Skeletal muscle satellite cell (primary cell): ENCODE measurements at regions not wholly inside any gene's neighbourhood (a gene's known extent, or its start where the extent isn't known, plus 50 kb on each side); places are given as distances from the start of the nearest gene placed in this dataset.

Source experiments
- H3K27me3 ChIP-seq: 2 replicates; pipeline ENCODE4 v1.7.0; 2013; ENCODE audit warnings: low read length; ENCODE audit not compliant: control insufficient read depth, insufficient read depth
- H3K36me3 ChIP-seq: 2 replicates; pipeline ENCODE4 v1.7.0; 2013; ENCODE audit warnings: mild to moderate bottlenecking, control low read depth, low read length; ENCODE audit not compliant: insufficient read depth
- H3K4me1 ChIP-seq: 2 replicates; pipeline ENCODE4 v1.7.0; 2013; ENCODE audit warnings: low read length; ENCODE audit not compliant: control insufficient read depth, insufficient read depth
- H3K4me2 ChIP-seq: 2 replicates; pipeline ENCODE4 v1.7.0; 2013; ENCODE audit warnings: mild to moderate bottlenecking, low read length
- H3K4me3 ChIP-seq: 2 replicates; pipeline ENCODE4 v1.7.0; 2013; ENCODE audit warnings: low read length
- H3K9ac ChIP-seq: 2 replicates; pipeline ENCODE4 v1.7.0; 2013; ENCODE audit warnings: mild to moderate bottlenecking, low read depth, low read length, moderate library complexity
- H3K9me3 ChIP-seq: replicated peaks from 2 replicates; pipeline ENCODE4 v1.7.0; 2013; ENCODE audit warnings: mild to moderate bottlenecking, control low read depth, low read length

DNA sequence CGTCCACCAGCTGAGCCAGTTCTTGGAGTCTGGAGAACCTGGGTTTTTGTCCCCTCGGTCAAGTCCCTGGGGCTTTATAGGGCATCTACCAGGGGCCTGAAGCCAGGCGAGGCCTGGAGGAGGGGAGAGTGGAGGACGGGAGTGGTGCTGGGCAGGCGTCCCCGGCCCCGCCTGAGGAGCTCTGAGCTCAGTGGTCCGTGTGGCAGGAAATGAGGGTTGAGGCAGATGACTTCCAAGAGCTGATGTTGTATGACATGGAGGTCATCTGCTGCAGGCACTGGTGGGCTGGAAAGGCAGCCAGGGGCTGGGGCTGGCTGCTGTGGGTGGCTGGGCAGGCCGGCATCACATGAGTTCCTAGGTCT is 118.5 kb upstream of the HS6ST1 start:
- Histone ChIP-seq H3K9ac (no peak overlapping the region), H3K9me3 (no peaks in the 10 kb centered on the region)

DNA sequence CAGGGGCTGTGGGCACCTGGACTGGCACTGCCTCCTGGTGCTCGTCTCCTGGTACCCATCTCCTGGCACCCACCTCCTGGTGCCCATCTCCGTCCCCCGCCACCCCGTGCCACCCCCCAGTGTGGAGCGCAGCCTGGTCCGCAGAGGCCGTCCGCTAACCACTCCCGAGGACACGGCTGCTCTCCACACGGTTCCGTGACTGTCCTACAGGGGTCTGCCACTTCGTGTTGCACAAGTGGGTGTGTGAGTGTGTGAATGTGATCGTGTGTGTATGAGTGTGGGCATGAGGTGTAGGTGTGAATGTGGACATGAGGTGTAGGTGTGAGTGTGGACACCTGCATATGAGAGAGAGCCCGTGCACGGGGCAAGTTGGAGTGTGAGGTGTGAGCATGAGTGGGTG is 119.4 kb upstream of the HS6ST1 start:
- no peak overlapping the region for H3K9ac ChIP-seq
- H3K36me3 ChIP-seq, result no peaks in the 10 kb centered on the region
- no peak overlapping the region for H3K4me2 ChIP-seq
- H3K4me1 ChIP-seq, result no peaks in the 10 kb centered on the region
- H3K27me3 ChIP-seq, result no peaks in the 10 kb centered on the region
- H3K4me3 ChIP-seq, result no peak overlapping the region
- H3K9me3 ChIP-seq, result no peaks in the 10 kb centered on the region

More for the DNA sequence above, 118.5 kb upstream of the HS6ST1 start:
- Histone ChIP-seq H3K27me3 (no peaks in the 10 kb centered on the region), H3K4me1 (no peaks in the 10 kb centered on the region), H3K4me2 (no peak overlapping the region), H3K4me3 (no peak overlapping the region), H3K36me3 (no peaks in the 10 kb centered on the region)

DNA sequence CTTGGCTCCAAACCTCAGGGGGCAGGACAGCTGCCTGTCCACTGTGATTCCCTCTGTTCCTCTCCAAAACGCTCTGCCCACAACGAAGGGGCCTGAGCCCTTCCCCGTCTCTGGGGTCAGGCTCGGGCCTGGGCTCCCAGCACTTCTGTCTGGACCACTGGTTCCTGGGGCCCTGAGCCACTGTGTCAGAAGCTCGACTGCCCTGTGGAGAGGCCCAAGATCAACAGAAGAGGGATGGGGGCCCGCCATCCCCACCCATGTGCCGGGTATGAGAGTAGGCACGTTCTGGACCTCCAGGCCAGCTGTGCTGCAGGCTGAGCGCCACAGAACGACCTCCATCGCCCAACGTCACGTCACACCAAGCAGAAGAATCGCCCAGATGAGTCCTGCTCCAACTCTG is 119.9 kb upstream of the HS6ST1 start:
- no peaks in the 10 kb centered on the region for H3K36me3 ChIP-seq
- H3K4me2 ChIP-seq, result no peak overlapping the region
- no peaks in the 10 kb centered on the region for H3K9me3 ChIP-seq
- no peak overlapping the region for H3K4me3 ChIP-seq
- no peaks in the 10 kb centered on the region for H3K4me1 ChIP-seq
- H3K27me3 ChIP-seq, result no peaks in the 10 kb centered on the region
- no peak overlapping the region for H3K9ac ChIP-seq

DNA sequence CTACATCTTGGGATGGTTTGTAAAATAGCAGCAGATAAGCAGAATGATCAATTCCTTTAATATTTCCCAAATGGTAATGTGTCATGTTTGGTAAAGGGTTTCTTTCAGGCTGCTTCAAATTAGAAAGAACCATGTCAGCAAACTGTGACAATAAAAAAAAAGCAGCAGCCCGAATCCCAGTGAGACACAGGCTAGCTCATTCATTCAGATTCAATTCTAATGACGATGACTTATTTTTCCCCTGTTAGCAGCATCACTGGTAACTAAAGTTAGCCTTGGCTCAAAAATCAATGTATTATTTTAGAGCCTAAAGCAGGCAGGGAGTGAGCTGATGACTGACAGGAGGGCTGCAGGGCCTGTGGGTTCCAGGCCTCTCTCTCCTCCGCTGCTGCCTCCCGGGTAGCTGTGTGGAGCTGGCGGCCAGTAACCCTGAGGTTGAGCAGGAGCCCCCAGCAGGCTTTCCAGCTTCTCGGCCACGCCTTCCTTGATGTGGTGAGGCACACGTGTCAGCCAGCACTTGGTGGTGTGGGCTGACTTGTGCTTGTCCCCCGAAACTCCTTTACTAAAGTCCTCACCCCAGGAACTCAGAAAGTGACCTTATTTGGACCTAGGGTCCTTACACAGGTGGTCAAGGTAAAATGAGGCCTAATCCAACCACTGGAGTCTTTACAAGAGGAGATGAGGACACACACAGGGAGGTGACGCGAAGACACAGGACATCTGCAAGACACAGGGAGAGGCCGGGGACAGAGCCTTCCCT is 120.5 kb upstream of the HS6ST1 start:
- no peak overlapping the region for H3K4me3 ChIP-seq
- H3K4me2 ChIP-seq, result no peak overlapping the region
- no peaks in the 10 kb centered on the region for H3K4me1 ChIP-seq
- no peak overlapping the region for H3K9ac ChIP-seq
- H3K27me3 ChIP-seq, result no peaks in the 10 kb centered on the region
- no peaks in the 10 kb centered on the region for H3K9me3 ChIP-seq
- no peaks in the 10 kb centered on the region for H3K36me3 ChIP-seq

DNA sequence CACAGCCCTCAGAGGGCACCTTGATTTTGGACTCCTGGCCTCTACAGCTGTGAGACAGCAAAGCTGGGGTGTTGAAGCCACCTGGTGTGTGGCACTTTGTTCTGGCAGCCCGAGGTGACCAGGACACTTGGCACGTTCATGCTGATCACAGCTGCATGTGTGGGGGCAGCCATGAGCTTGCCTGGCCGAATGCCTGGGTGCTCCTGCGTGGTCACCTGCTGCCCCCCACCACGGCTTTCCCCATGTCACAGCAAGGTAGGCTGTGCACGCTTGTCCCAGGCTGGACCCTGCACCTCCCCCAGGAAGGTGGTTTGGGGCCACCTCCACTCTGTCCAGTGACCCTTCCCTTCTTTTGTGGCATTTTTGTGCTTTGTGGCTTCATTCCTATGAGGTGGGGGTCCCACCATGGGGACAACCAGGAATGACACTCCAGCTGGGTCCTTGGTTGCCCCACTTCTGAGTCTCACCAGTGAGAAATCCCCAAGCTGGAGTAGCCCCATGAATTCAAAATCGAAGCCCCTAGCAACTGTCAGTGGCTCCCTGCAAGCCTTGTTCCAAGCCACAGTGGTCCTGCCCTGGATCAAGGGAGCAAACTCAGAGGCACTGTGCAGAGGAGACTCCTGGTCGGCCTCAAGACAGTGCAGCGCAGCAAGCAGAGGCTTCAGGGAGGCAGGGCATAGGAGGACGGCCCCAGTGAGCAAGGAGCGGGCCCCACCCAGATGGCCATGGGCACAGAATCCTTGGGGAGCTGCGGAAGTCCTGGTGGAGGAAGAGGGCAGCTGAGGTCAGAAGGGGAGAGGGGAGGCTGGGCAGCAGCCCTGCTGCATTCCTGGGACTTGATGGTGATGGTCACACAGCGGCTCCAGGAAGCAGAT is 121.4 kb upstream of the HS6ST1 start:
- Histone ChIP-seq H3K4me2 (no peak overlapping the region), H3K9me3 (no peaks in the 10 kb centered on the region), H3K4me3 (no peak overlapping the region), H3K9ac (no peak overlapping the region), H3K36me3 (no peaks in the 10 kb centered on the region), H3K4me1 (no peaks in the 10 kb centered on the region), H3K27me3 (no peaks in the 10 kb centered on the region)

DNA sequence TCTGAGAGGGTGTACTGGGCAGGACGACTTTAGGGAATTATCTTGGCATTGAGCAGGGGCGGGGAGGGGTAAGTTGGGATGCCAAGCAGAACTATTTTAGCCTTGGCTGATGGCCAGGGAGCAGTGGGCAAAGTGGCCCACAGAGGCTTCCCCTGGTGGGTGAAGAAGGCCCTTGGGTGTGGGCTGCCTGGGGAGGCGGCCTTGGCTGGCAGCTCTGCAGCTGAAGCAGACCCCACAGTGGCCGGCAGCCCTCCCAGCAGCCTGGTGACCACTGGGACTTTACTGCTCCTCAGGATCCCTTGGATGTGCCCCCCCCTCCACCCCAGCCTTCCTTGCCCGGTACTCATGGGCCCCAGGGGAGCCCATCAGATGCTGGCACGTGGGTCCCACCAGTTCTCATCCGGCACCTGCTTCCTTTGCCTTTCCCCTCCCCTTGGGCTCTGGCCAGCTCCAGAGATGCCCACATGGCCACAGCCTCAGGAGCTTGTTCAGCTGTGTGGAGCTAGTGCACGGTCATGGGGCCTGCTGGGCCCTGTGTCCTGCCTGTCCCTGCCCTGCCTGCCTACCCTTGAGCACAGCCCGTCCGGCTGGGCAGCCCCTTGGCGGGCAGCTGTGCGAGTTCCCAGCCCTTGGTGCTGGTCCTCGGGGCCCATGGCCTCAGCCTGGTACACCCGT is 122.1 kb upstream of the HS6ST1 start:
- no peaks in the 10 kb centered on the region for H3K27me3 ChIP-seq
- H3K4me1 ChIP-seq, result no peaks in the 10 kb centered on the region
- H3K9ac ChIP-seq, result no peak overlapping the region
- H3K4me3 ChIP-seq, result no peak overlapping the region
- H3K36me3 ChIP-seq, result no peaks in the 10 kb centered on the region
- H3K9me3 ChIP-seq, result no peaks in the 10 kb centered on the region
- no peak overlapping the region for H3K4me2 ChIP-seq

DNA sequence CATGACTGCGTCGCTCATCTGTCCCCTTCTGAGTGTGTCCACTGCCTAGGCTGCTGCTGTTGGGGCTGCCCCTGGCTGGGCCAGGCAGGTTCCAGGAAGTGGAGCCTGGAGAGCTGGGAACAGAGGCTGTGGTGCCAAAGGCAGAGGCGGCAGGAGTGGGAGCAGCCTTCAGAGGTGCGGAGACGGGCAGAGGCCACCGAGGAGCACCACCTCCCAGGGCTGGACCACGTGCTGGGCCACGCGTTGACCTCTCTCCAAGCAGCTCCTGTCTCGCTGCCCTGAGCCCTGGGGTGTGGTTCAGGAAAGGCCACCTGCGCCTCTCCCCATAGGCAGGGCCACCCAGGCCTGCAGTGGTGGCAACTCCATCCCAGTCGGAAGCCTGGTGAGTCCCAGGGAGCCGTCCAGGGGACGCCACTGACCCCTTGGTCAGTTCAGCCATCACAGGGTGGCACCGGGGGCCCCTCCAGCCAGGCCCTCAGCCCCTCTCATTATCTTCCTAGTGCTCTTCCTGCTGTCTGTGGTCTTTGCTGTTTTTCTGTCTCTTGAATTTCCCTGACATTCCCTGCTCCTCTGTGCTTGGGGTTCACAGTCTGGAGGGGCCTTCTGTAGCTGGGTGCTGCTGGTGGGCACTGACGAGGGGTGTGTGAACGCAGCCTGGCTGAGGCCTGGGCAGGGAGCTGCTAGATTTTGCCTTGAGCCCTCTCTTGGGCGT is 122.8 kb upstream of the HS6ST1 start:
- Histone ChIP-seq H3K4me1 (no peaks in the 10 kb centered on the region), H3K36me3 (no peaks in the 10 kb centered on the region), H3K4me2 (no peak overlapping the region), H3K4me3 (no peak overlapping the region), H3K9ac (no peak overlapping the region), H3K27me3 (peaks cover 4% of the 10 kb centered on the region), H3K9me3 (no peaks in the 10 kb centered on the region)

DNA sequence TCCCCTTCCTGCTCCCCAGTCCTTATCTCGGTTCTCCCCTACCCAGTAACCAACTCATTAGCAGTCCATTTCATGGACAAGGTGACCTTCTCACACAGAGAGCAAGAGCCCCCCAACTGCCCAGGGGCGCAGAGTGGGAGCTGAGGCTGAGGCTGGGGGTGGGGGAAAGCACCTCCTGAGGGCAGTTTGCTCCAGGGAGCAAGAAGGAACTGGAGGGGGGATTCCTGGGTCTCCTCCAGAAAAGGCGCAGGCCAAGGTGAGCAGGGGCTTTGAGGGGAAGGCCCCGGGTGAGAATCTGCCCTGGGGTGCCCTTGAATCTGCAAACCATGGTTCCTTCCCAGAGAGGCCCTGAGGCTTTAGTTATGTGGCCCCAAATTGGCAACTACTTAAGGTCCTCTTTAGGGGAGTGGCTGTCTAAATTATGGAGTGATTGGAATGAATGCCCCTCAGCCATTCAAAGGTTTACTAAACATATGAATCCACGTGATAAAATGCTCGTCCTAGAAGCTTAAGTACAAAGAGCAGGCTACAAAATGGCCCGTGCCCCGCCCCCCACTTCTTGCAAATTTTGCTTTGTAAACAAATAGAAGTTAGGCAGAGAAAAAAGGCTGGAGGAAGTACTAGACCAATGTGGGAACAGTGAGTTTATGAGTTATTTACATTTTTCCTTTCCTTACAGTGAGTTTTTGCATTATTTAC is 123.5 kb upstream of the HS6ST1 start:
- no peak overlapping the region for H3K4me2 ChIP-seq
- H3K27me3 ChIP-seq, result peaks cover 4% of the 10 kb centered on the region
- H3K9ac ChIP-seq, result no peak overlapping the region
- H3K9me3 ChIP-seq, result no peaks in the 10 kb centered on the region
- H3K4me1 ChIP-seq, result no peaks in the 10 kb centered on the region
- H3K4me3 ChIP-seq, result no peak overlapping the region
- no peaks in the 10 kb centered on the region for H3K36me3 ChIP-seq

DNA sequence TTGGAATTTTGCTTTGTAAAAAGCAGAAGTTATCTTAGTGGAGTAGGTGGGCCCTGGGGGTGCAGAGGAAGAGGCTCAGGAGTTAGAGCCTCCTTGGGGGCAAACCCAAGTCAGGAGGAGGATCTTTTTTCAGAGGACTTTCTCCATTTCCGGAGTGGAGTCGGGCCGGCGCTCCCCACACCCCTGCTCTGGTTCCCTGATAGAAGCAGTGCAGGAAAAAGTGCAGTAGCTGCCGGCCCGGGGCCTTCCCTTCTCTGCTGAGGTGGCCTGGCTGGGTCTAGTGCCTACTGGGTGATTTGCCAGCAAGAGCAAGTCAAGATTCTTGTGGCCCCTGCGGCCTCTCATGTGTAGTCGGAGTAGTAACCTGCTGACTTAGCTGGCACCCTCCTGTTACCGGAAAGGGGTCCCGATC is 124.2 kb upstream of the HS6ST1 start:
- Histone ChIP-seq H3K4me3 (no peak overlapping the region), H3K36me3 (no peaks in the 10 kb centered on the region), H3K4me1 (no peaks in the 10 kb centered on the region), H3K4me2 (no peak overlapping the region), H3K9me3 (no peaks in the 10 kb centered on the region), H3K27me3 (peaks cover 4% of the 10 kb centered on the region), H3K9ac (no peak overlapping the region)

DNA sequence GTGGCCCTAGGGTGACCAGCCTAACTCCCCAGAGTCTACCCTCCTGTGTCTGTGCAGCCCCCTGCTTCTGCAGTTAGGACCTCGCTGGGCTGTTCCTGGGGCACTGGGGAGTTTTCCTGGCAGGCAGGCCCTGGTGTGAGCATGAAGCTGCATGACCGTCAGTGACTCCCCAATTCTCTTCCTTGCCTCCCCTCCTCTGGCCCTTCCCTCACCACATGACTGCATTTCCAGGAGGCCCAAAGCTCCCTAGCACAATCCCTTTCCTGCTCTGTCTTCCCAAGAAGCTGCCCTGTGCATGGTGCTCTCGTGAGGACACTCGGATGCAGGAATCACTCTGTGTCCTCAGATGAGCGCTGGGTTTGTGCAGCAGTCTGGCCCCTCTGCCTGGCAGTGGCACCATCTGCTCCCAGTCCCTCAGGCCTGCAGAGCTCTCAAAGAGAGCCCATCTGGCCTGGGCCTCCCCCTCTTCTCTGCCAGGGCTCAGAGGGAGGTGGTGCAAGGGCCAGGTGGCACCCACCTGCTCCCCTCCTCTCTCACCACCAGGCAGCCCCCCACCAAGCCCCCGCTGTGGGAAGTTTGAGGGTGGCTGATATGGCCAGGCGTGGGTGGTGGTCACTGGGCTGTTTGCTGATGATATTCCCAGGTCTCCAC is 125.6 kb upstream of the HS6ST1 start:
- Histone ChIP-seq H3K27me3 (peaks cover 4% of the 10 kb centered on the region), H3K9ac (no peak overlapping the region)

More for the DNA sequence above, 125.6 kb upstream of the HS6ST1 start:
- Histone ChIP-seq H3K4me2 (no peak overlapping the region), H3K36me3 (no peaks in the 10 kb centered on the region), H3K4me3 (no peak overlapping the region), H3K9me3 (no peaks in the 10 kb centered on the region), H3K4me1 (no peaks in the 10 kb centered on the region)
